A549 (cell line): ENCODE measurements at regions not wholly inside any gene's neighbourhood (a gene's known extent, or its start where the extent isn't known, plus 50 kb on each side); places are given as distances from the start of the nearest gene placed in this dataset.

Source experiments
- ATAC-seq, 2 experiments: fragments of 200-7000 bp in 1 of 2; fragments of >200 bp in 1 of 2; cut with Nextera tagmentation in 1 of 2; cut with Tn5 transposase in 1 of 2; 3 replicates each; pipeline versions ENCODE4 v1.8.0 to v1.9.1; 2018 to 2020; ENCODE audit warnings: mild to moderate bottlenecking in 1 of 2, moderate library complexity in 1 of 2
- CTCF ChIA-PET: fragments of 300-600 bp; sonication (Branson Sonifier 250); formaldehyde crosslinking; extraction: SDS; loops from one replicate; lab custom pipeline; 2021; ENCODE audit warnings: antibody characterized with exemption, inconsistent platforms; lab: Yijun Ruan, JAX
- POLR2A ChIA-PET: fragments of 350-600 bp; formaldehyde crosslinking; extraction: SDS; loops from one replicate; lab custom pipeline; 2021; ENCODE audit warnings: antibody characterized with exemption, inconsistent platforms; lab: Yijun Ruan, JAX
- DNase-seq, 2 experiments: peaks; one replicate each; pipeline versions ENCODE4 v3.0.0 to v3.0.0-alpha.2; 2011 to 2016; ENCODE audit warnings: low read depth in 1 of 2, low spot score in 1 of 2
- FAIRE-seq: peaks from 2 replicates; lab custom pipeline; 2011; peaks lifted over from hg19 to GRCh38; lab: Jason Lieb, UNC
- H3K27ac ChIP-seq, 2 experiments: fragments of >200 bp; sonication (Bioruptor Twin); formaldehyde crosslinking; 3 replicates each; pipeline ENCODE4 v1.5.1; 2016 to 2017
- H3K4me1 ChIP-seq: fragments of >200 bp; sonication (Bioruptor Twin); formaldehyde crosslinking; 3 replicates; pipeline ENCODE4 v1.6.1; 2016
- H3K4me2 ChIP-seq: fragments of >200 bp; sonication (Bioruptor Twin); formaldehyde crosslinking; 3 replicates; pipeline ENCODE4 v1.6.1; 2016
- H3K4me3 ChIP-seq: fragments of >200 bp; sonication (Bioruptor Twin); formaldehyde crosslinking; 3 replicates; pipeline ENCODE4 v1.5.1; 2016
- H3K9me3 ChIP-seq: fragments of >200 bp; sonication (Bioruptor Twin); formaldehyde crosslinking; 3 replicates; pipeline ENCODE4 v1.6.1; 2016
- BHLHE40 ChIP-seq: IDR thresholded peaks from 2 replicates; pipeline ENCODE4 v1.6.1; 2012; ENCODE audit warnings: low read depth, low read length, inconsistent platforms
- CBX2 ChIP-seq: fragments of 200-600 bp; sonication (generic); IDR thresholded peaks from 2 replicates; pipeline ENCODE4 v1.6.1; 2016; ENCODE audit warnings: low read depth, mild to moderate bottlenecking, borderline replicate concordance
- CBX8 ChIP-seq: fragments of 200-600 bp; sonication (generic); IDR thresholded peaks from 2 replicates; pipeline ENCODE4 v1.6.1; 2016
- CEBPB ChIP-seq, 2 experiments: fragments of >200 bp in 1 of 2; sonication (Bioruptor Twin) in 1 of 2; formaldehyde crosslinking in 1 of 2; IDR thresholded peaks; 2 replicates each; pipeline ENCODE4 v1.6.1; 2012 to 2016
- CHD2 ChIP-seq: fragments of 150-350 bp; IDR thresholded peaks from 2 replicates; pipeline ENCODE4 v1.6.1; 2014; ENCODE audit warnings: low read length; ENCODE audit not compliant: partially characterized antibody
- CHD4 ChIP-seq: fragments of 200-600 bp; sonication (generic); IDR thresholded peaks from 2 replicates; pipeline ENCODE4 v1.6.1; 2016; ENCODE audit warnings: antibody characterized with exemption, mild to moderate bottlenecking, borderline replicate concordance
- CTCF ChIP-seq: fragments of >200 bp; sonication (Bioruptor Twin); formaldehyde crosslinking; IDR thresholded peaks from 3 replicates; pipeline ENCODE4 v1.5.1; 2016
- EHF ChIP-seq: fragments of 250-450 bp; sonication (Bioruptor Pico); IDR thresholded peaks from 2 replicates; pipeline ENCODE4 v1.5.0; 2020; ENCODE audit warnings: mild to moderate bottlenecking
- EP300 ChIP-seq, 2 experiments: fragments of >200 bp; sonication (Bioruptor Twin); formaldehyde crosslinking; IDR thresholded peaks; 2 replicates in 1 of 2; 3 replicates in 1 of 2; pipeline ENCODE4 v1.6.1; 2016 to 2017
- FOSB ChIP-seq: fragments of 250-450 bp; sonication (Bioruptor Pico); IDR thresholded peaks from 2 replicates; pipeline ENCODE4 v1.5.0; 2020; ENCODE audit warnings: mild to moderate bottlenecking, moderate library complexity
- FOXS1 ChIP-seq: fragments of 250-450 bp; sonication (Bioruptor Pico); IDR thresholded peaks from 2 replicates; pipeline ENCODE4 v1.5.0; 2020; ENCODE audit warnings: mild to moderate bottlenecking, moderate library complexity
- GATA3 ChIP-seq: IDR thresholded peaks from 2 replicates; pipeline ENCODE4 v1.6.1; 2012; ENCODE audit warnings: borderline replicate concordance
- HOXA7 ChIP-seq: fragments of 250-450 bp; sonication (Bioruptor Pico); IDR thresholded peaks from 2 replicates; pipeline ENCODE4 v1.5.0; 2020; ENCODE audit warnings: mild to moderate bottlenecking, moderate library complexity
- HOXB13 ChIP-seq: fragments of 250-450 bp; sonication (Bioruptor Pico); IDR thresholded peaks from 2 replicates; pipeline ENCODE4 v1.5.0; 2020; ENCODE audit warnings: low read depth, mild to moderate bottlenecking, moderate library complexity
- HOXB5 ChIP-seq: fragments of 250-450 bp; sonication (Bioruptor Pico); IDR thresholded peaks from 2 replicates; pipeline ENCODE4 v1.5.0; 2020; ENCODE audit warnings: mild to moderate bottlenecking, moderate library complexity
- JUNB ChIP-seq: fragments of >200 bp; sonication (Bioruptor Twin); formaldehyde crosslinking; IDR thresholded peaks from 2 replicates; pipeline ENCODE4 v1.6.1; 2016
- MAX ChIP-seq: IDR thresholded peaks from 2 replicates; pipeline ENCODE4 v1.6.1; 2012
- NFE2L2 ChIP-seq: fragments of 150-350 bp; conservative IDR thresholded peaks from 2 replicates; pipeline ENCODE4 v1.6.1; 2014; ENCODE audit warnings: low read length
- PBX3 ChIP-seq: IDR thresholded peaks from 2 replicates; pipeline ENCODE4 v1.6.1; 2012
- PHF8 ChIP-seq: fragments of 200-600 bp; sonication (generic); IDR thresholded peaks from 2 replicates; pipeline ENCODE4 v1.6.1; 2016; ENCODE audit warnings: low read depth, mild to moderate bottlenecking, antibody characterized with exemption, moderate library complexity, borderline replicate concordance
- POLR2AphosphoS2 ChIP-seq: conservative IDR thresholded peaks from 2 replicates; pipeline ENCODE4 v1.6.1; 2012; ENCODE audit warnings: low read length, improper control_type of control experiment, inconsistent platforms
- RAD21 ChIP-seq, 2 experiments: fragments of >200 bp in 1 of 2; sonication (Bioruptor Twin) in 1 of 2; formaldehyde crosslinking in 1 of 2; IDR thresholded peaks in 1 of 2; conservative IDR thresholded peaks in 1 of 2; 2 replicates in 1 of 2; 3 replicates in 1 of 2; pipeline ENCODE4 v1.6.1; 2012 to 2018; ENCODE audit warnings: inconsistent platforms in 1 of 2
- RCOR1 ChIP-seq: fragments of 150-350 bp; IDR thresholded peaks from 2 replicates; pipeline ENCODE4 v1.6.1; 2014; ENCODE audit warnings: antibody characterized with exemption, low read length, low read depth
- RFX5 ChIP-seq: fragments of 450-650 bp; IDR thresholded peaks from 2 replicates; pipeline ENCODE4 v1.7.1; 2014; ENCODE audit warnings: antibody characterized with exemption, mild to moderate bottlenecking, moderate library complexity
- RNF2 ChIP-seq: fragments of 200-600 bp; sonication (generic); IDR thresholded peaks from 2 replicates; pipeline ENCODE4 v1.6.1; 2016; ENCODE audit warnings: low read depth, mild to moderate bottlenecking, antibody characterized with exemption, moderate library complexity, borderline replicate concordance
- SREBF2 ChIP-seq: fragments of 450-650 bp; IDR thresholded peaks from 2 replicates; pipeline ENCODE4 v1.6.1; 2014; ENCODE audit warnings: mild to moderate bottlenecking, moderate library complexity
- TP53 ChIP-seq: fragments of 250-450 bp; sonication (Bioruptor Pico); IDR thresholded peaks from 2 replicates; pipeline ENCODE4 v1.5.0; 2021; ENCODE audit warnings: mild to moderate bottlenecking, moderate library complexity
- ZFP36 ChIP-seq: fragments of 450-650 bp; IDR thresholded peaks from 2 replicates; pipeline ENCODE4 v1.6.1; 2014; ENCODE audit warnings: borderline replicate concordance; ENCODE audit not compliant: partially characterized antibody
- ZNF302 ChIP-seq: fragments of 250-450 bp; sonication (Bioruptor Pico); IDR thresholded peaks from 2 replicates; pipeline ENCODE4 v1.9.0; 2021; ENCODE audit warnings: inconsistent platforms, mild to moderate bottlenecking, moderate library complexity
- WGBS: methylation state at CpG from one replicate; pipeline ENCODE4 v1.1.6; 2017; ENCODE audit errors: missing lambda C conversion rate; 5-methylcytosine and 5-hydroxymethylcytosine counted together

GRCh38 chr6:3956054-3956453 is 106.9 kb downstream of the FAM50B start:
- no peak for DNase-seq
- TF ChIP-seq RNF2 (no peak), CBX8 (no peak), CBX2 (no peak)
- Histone ChIP-seq H3K9me3 (no peaks in the 10 kb centered on the region; the same call in 2 of the 3 replicates), H3K4me1 (no peaks in the 10 kb centered on the region), H3K4me2 (no peak overlapping the region), H3K27ac (no peak overlapping the region), H3K4me3 (no peak overlapping the region)
- ChIA-PET POLR2A (interaction anchor here (0.6 kb wide), 1 partner anchor 60 kb away, joined by 3 read pairs; no protein-coding TSS in a partner anchor), CTCF (interaction anchor here (1.2 kb wide), 1 partner anchor 224 kb away, joined by 4 read pairs; no protein-coding TSS in a partner anchor)
- no peak for ATAC-seq
- WGBS: 88% methylated on average over 1 of the region's 1 CpG
- no peak for FAIRE-seq

GRCh38 chr6:3957321-3957720 is 108.1 kb downstream of the FAM50B start:
- Histone ChIP-seq H3K4me1 (no peaks in the 10 kb centered on the region; the same call in 1 of the 3 replicates), H3K27ac (no peak overlapping the region), H3K4me2 (no peak overlapping the region), H3K9me3 (no peaks in the 10 kb centered on the region; the same call in 2 of the 3 replicates), H3K4me3 (no peak overlapping the region)
- ATAC-seq (no peak), FAIRE-seq (no peak), DNase-seq (no peak)
- POLR2A ChIA-PET: no interaction called here
- CTCF ChIA-PET: interaction anchor here (1.2 kb wide), 1 partner anchor 21 kb away, joined by 3 read pairs; no protein-coding TSS in a partner anchor
- TF ChIP-seq FOSB (CRISPR knock-in tag) (no peak), HOXA7 (CRISPR knock-in tag) (no peak), FOXS1 (CRISPR knock-in tag) (no peak), CTCF (no peak), CHD2 (no peak), TP53 (CRISPR knock-in tag) (no peak), CHD4 (no peak), RFX5 (no peak), PHF8 (no peak), RCOR1 (no peak), CBX8 (no peak), ZFP36 (no peak), GATA3 (no peak), EHF (CRISPR knock-in tag) (no peak), SREBF2 (no peak), HOXB13 (CRISPR knock-in tag) (no peak), ZNF302 (CRISPR knock-in tag) (no peak), RAD21 (conservative IDR thresholded peaks at IDR 0.05 in 1 of 2, IDR thresholded peaks at IDR 0.05 in 1 of 2) (no peak), RNF2 (no peak), PBX3 (no peak)
- WGBS: 62% methylated on average over 1 of the region's 1 CpG

- WGBS: 83% methylated on average over 7 of the region's 7 CpGs
- no peak for TF ChIP-seq RCOR1
- TF ChIP-seq EP300 (IDR thresholded peaks at IDR 0.05): no peak
- no peak for TF ChIP-seq NFE2L2
- TF ChIP-seq HOXB5: no peak
- TF ChIP-seq JUNB: no peak
- TF ChIP-seq CTCF: no peak
- no peak for TF ChIP-seq CEBPB (IDR thresholded peaks at IDR 0.05)
- no peak for TF ChIP-seq ZFP36
- no peak for TF ChIP-seq ZNF302 (CRISPR knock-in tag)
- TF ChIP-seq EHF (CRISPR knock-in tag): no peak
- TF ChIP-seq PHF8: no peak
- no peak for TF ChIP-seq MAX
- no peak for TF ChIP-seq BHLHE40
- no peak for TF ChIP-seq POLR2AphosphoS2
- DNase-seq: no peak
- FAIRE-seq: no peak
- no peak overlapping the region for H3K4me3 ChIP-seq
- CTCF ChIA-PET: interaction anchor here (1.2 kb wide), 1 partner anchor 20 kb away, joined by 3 read pairs; no protein-coding TSS in a partner anchor
- H3K27ac ChIP-seq: no peak overlapping the region
- no peaks in the 10 kb centered on the region; the same call in 2 of the 3 replicates for H3K9me3 ChIP-seq
- H3K4me1 ChIP-seq: peaks cover 8% of the 10 kb centered on the region; the same call in 2 of the 3 replicates
- POLR2A ChIA-PET: no interaction called here
- H3K4me2 ChIP-seq: no peak overlapping the region
- ATAC-seq: no peak
Observed at GRCh38 chr6:3958255-3958654, 109.1 kb downstream of the FAM50B start.
